Putamen (tissue), 1 donor: ENCODE measurements at regions not wholly inside any gene's neighbourhood (a gene's known extent, or its start where the extent isn't known, plus 50 kb on each side); places are given as distances from the start of the nearest gene placed in this dataset.
"Not testable (repeated sequence)": the region's sequence is repeated elsewhere in the genome, so short reads cannot be mapped to it uniquely, and the experiment has no call there.

ENCODE experiments used
- DNase-seq: peaks from one replicate; pipeline ENCODE4 v3.0.0-alpha.2; 2016; ENCODE audit warnings: low spot score

DNA sequence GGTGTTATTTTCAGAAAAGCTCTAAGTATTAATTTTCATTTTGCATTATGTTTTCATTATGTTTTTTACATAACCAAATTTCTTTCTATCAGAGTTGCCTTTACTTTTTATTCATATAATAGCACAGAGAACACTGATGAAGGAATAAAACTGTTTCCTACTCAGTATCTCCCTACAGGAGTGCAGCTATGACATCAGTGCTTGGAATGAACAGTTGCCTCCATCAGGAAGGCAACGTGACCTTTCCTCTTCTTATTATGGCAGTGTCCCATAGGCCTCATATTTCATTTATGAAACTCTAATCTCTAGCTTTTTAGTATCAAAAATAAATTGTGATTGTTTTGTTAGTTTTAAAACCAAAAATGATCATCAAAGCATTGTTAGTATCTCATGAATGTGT, 712.8 kb downstream of the CD109 start:
- no peak for DNase-seq

DNA sequence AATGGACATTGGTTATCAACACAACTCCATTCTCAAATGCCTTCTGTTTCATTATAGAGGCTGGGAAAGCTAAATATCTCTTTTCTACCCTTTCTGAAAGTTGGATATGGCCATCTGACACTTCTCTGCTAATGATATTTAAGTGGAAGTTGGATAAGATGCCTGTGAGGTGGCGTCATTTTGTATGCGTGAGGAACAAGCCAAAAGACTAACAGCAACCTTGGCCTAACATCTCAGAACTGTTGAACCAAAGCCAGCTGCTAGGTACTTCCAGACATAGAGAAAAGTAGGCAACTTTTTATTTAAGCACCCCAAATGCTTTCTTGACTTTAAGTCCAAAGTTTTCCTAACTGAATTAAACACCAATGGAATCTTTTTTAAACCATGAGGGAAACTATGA, 708.4 kb downstream of the CD109 start:
- no peak for DNase-seq

DNA sequence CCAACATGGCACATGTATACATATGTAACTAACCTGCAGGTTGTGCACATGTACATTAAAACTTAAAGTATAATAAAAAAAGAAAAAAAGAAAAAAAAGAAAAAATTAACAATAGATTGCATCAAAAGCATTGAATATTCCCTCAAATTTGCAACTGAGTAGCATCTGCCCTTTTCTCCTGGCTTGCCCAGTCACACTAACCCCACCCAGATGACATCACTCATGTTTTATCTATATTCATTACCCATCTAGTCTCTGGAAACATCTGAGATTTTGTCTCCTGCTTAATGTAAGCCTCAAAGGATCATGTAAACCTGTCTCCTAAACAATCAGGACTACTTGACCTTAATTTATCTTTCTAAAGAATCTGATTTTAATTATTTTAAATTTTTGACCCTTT, 706.8 kb downstream of the CD109 start:
- no peak for DNase-seq

DNA sequence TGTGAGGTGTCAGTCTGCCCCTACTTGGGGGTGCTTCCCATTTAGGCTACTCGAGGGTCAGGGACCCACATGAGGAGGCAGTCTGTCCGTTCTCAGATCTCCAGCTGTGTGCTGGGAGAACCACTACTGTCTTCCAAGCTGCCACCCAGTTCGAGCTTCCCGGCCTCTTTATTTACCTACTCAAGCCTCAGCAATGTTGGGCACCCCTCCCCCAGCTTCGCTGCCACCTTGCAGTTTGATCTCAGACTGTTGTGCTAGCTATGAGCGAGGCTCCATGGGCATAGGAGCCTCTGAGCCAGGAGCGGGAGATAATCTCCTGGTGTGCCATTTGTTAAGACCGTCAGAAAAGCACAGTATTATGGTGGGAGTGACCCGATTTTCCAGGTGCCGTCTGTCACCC, 682.4 kb downstream of the CD109 start:
- DNase-seq = not testable (repeated sequence)

- no peak for DNase-seq
Observed at GRCh38 chr6:74369556-74369993, 673.6 kb downstream of the CD109 start.

GRCh38 chr6:74368746-74369145, 672.7 kb downstream of the CD109 start:
- DNase-seq = no peak

DNA sequence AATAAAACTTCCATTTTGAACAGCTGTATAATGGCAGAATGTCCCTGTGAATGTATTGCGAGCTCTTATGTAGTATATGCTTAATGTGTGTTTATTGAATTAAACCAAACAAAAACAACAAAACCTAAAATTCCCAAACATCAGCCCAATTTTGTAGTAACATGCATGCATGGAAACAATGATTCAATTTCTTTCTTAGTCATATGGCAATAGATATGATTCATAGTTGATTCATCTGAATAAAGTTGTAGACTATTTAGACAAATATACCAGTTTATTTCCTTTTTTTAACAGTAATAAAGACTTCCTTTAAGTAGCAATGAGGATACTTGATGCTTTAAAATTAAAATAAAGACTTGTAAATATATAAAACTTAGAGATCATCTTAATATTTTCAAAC, 670.6 kb downstream of the CD109 start:
- DNase-seq = no peak

DNA sequence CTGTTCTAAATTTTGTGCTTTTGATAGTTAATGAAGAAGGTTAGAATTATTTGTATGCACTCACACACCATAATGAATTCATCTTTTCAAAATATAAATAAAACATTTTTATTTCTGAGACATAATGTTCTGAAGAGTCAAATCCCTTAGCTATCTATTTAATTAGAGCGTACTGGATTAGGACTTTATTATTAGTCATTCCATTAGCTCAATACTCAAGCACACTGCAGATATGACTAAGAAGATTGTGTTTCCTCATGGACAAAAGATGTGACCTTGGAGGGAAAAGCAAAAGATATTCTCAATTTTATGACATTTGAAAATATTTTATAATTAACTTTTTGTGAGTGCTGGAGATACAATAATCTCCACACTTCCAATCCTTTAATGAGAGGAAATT, 666.4 kb downstream of the CD109 start:
- DNase-seq = no peak

GRCh38 chr6:74357321-74357720, 661.3 kb downstream of the CD109 start:
- no peak for DNase-seq

- no peak for DNase-seq
Observed at GRCh38 chr6:74356391-74356790, 660.4 kb downstream of the CD109 start.

- DNase-seq = no peak
Observed at GRCh38 chr6:74346936-74347535, 651.0 kb downstream of the CD109 start.

- no peak for DNase-seq
Observed at GRCh38 chr6:74343804-74344203, 647.8 kb downstream of the CD109 start.

DNA sequence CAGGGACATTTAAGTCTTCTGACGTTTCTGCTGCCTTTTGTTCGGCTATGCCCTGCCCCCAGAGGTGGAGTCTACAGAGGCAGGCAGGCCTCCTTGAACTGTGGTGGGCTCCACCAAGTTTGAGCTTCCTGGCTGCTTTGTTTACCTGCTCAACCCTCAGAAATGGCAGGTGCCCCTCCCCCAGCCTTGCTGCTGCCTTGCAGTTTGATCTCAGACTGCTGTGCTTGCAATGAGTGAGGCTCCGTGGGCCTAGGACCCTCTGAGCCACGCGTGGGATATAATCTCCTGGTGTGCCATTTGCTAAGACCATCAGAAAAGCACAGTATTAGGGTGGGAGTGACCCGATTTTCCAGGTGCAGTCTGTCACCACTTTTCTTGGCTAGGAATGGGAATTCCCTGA, 647.3 kb downstream of the CD109 start:
- DNase-seq = not testable (repeated sequence)

GRCh38 chr6:74334722-74335121, 638.7 kb downstream of the CD109 start:
- DNase-seq = no peak

DNA sequence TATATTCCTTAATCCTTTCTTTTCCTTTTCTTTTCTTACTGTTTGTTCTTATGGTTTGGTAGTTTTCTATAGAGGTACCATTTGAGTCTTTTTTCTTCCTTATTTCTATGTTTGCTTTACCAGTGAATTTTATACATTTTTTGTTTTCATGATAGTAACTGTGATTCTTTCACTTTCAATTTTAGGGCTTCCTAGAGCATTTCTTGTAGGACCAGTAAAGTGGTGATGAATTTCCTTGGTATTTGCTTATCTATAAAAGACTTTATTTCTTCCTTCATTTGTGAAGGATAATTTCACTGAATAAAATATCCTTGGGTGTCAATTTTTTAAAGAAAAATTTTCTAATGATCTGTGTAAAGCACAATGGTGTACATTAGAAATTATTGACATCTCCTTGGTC, 637.4 kb downstream of the CD109 start:
- DNase-seq = no peak

DNA sequence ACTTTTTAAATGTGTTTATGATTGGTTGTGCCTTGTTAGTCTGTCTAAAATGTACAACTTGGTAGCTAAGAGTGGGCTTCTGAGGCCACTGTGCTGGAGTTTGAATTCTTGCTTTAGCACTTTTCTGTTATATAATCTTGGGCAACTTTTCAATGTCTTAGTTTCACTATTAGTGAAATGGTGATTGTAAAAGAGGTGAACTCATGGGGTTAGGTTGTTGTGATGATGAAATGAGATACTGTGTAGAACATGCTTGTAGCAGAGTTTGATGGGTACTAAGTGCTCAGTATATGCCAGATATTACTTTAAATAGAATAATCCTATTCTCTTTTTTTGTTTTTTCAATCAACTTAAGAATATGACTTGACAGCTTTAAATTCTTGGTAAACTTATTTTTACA, 624.7 kb downstream of the CD109 start:
- DNase-seq = no peak

DNA sequence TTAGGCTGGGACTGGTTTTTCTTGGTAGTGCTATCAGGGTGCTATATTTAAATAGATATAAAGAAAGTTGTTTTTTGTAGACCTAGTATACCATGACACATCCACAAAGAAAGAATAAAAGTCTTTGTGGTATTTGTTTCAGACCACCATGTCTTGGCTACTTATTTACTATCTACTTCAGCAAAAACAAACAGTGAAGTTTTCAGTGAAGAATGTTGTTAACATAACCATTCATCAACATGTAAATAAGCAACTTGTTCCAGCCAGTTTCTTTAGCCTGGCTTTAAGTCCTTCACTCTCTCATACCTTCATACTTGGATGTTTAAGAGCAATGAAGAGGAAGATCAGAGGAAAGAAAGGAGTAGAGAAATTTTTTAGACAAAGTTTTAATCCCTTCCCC, 624.1 kb downstream of the CD109 start:
- DNase-seq = no peak

DNA sequence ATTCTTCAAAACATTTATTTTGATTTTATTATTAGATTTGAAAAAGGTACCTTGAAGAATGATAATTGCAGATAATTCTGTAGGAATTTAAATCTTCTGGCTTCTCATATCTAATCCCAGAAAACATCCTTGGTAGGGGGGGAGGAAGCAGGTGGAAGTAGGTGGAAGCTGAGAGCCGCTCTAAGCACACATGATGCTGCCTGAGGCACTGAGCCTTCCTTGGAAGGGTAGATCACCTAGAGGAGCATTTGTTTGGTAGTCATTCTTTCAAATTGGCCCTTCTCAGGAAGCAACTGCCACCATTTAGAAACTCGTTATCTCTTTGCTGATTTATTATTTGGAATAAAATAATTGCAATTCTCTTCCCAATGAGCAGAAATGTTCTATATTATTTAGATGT, 623.3 kb downstream of the CD109 start:
- no peak for DNase-seq

DNA sequence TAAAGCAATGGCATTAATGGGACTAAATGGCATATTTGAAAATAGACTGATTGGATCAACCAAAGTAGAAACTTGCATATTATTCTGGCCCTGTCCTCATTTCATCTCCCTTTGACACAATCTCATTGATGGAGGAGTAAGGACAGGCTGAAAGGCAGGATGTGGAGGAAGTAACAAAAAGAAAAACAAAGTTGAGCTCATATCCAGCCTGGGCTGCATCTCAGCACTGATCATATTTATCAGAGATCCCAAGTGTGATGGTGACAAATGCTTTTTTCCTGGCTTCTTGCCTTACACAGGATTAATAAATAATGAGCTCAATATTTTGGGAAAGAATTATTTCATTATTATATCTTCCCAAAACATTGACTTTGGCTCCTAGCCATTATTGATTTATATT, 622.7 kb downstream of the CD109 start:
- no peak for DNase-seq

DNA sequence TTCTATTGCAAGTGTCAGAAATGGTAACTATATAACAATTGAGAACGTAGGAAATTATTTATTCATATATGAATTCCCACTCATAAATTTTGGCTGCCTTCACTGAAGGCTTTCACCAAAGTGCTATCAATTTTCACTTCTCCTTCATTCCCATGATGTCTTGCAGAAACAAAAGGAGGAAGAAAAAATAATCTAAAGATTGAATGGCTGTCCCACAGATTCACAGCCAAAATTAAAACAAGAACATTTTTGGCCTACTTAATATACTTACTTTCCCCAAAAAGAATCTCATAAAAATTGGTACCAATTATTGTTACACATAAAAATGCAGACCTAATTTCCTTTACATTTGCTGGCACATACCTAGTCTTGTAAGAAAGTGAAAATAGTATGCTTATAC, 616.1 kb downstream of the CD109 start:
- DNase-seq = no peak

DNA sequence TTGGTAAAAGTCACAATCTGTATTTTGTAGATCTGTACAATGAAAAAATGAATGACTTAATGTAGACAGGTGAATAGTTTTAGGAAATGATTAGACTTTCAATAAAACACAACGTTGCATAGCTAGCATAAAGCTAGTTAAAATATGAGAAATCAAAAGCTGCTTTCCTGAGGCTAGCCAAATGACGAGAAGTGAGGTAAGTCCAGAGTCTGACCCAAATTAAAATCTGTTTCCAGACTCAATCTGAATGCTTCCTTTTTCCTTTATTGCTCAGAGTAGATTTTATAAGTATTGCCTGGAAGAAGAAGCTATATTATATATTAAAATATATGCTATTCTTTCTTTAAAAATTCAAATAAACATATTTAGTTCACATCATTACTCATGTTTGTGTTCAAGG, 615.4 kb downstream of the CD109 start:
- no peak for DNase-seq

DNA sequence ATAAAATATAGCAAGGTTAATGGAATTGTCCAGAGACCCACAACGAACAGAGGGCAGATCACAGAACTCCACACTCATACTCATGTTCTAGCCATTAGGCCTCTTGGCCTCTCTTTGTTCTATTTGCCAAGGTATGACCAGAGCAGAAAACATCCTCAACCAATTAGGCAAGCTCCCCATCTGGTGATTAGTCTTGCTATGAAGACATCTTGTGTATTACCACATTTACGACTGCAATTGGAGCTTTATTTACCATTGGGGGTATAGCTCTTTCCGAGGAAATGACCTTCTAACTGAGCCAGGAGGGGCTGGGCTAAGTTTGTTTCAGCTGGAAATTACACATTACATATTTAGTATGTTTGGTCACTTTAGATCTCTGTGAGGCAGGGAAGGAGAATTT, 593.9 kb downstream of the CD109 start:
- no peak for DNase-seq

DNA sequence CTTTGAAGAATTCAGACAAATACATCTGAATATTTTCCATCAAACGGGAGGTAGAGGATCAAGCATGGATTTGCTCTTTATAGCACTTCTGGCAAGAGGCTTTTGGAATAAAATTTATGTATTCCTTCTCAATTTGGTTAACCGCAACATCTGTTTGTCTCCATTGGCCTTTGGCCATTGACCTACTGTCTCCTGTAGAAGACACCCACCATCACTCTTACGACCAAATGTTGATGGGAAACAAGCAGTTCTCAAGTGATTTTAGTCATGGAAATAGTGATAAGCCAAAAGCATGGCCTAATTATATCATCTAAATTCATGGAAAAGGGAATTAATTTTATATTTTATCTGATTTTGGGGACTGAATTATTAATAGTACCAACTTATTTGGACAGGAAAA, 591.9 kb downstream of the CD109 start:
- no peak for DNase-seq

- DNase-seq = no peak
Observed at GRCh38 chr6:74287441-74287840, 591.4 kb downstream of the CD109 start.

DNA sequence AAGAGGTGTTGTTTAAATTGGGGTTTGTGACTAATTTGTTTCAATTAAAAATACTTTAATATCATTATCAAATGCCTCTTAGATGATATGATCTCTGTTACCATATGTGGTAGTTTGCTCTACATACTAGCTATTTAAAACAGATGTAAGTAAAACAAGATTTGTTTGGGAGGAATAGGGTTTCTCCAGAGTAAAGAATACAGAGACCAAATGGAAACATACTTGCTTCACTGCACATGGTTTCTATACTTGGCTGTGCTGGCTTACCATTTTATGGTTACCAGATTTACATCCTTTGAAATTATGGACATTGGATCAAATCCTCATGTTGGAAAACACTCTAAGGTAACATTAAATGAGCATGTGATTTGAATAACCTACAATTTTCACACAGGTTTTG, 588.3 kb downstream of the CD109 start:
- DNase-seq = no peak
